ENCODE measurements at regions not wholly inside any gene's neighbourhood (a gene's known extent, or its start where the extent isn't known, plus 50 kb on each side); places are given as distances from the start of the nearest gene placed in this dataset.

- no peak overlapping the region for H3K4me3 ChIP-seq (ENCODE audit: low read depth, low read length)
- TF ChIP-seq MYC (IDR thresholded peaks at IDR 0.05; ENCODE audit: low read depth, low read length) = no peak
- no peak for TF ChIP-seq POLR2A (IDR thresholded peaks at IDR 0.05; ENCODE audit: extremely low read depth, insufficient read length)
- no peak for TF ChIP-seq CTCF (IDR thresholded peaks at IDR 0.05; ENCODE audit: low read depth, low read length)
- TF ChIP-seq, protein P1, sequence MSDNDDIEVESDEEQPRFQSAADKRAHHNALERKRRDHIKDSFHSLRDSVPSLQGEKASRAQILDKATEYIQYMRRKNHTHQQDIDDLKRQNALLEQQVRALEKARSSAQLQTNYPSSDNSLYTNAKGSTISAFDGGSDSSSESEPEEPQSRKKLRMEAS (IDR thresholded peaks at IDR 0.05; ENCODE audit: low read depth, low read length) = no peak
- no peak for DNase-seq (ENCODE audit: low read depth)
Measured at GRCh38 chr9:80509358-80509757, 937.6 kb downstream of the TLE4 start.

GRCh38 chr9:80507611-80508010, 935.8 kb downstream of the TLE4 start:
- no peak for DNase-seq (ENCODE audit: low read depth)
- H3K4me3 ChIP-seq (ENCODE audit: low read depth, low read length) = no peak overlapping the region
- TF ChIP-seq CTCF (IDR thresholded peaks at IDR 0.05; ENCODE audit: low read depth, low read length) (no peak), POLR2A (IDR thresholded peaks at IDR 0.05; ENCODE audit: extremely low read depth, insufficient read length) (no peak), MYC (IDR thresholded peaks at IDR 0.05; ENCODE audit: low read depth, low read length) (no peak)
- TF ChIP-seq, protein P1 (IDR thresholded peaks at IDR 0.05; ENCODE audit: low read depth, low read length) = no peak

DNA sequence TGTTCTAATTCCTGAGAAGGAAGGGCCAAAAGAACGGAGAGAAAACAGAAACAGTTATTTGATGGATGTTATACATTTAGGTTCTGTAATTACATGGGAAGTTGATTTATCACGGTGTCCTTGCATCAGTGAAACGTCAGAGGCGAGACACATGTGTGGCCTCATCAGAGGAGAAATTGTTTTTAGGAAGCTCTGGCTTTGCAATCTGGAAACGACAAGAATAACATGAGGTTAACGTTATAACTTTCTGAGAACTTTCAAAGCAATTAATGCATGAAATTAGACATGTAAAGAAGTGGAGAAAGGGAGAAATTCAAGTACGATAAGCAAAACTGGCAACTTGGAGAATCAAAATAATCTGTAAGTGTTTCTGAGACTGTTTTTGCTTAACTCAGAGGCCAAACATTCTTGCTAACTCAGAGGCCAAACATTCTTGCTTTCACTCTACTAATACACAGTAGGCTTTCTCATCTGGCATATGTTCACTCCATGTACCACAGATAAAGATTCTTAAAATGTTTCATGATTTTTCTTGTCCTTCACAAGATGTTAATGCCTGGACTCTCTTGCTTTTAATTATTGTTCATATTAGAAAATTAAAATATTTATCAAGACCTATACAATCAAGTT, 933.0 kb downstream of the TLE4 start:
- no peak for DNase-seq (ENCODE audit: low read depth)
- H3K4me3 ChIP-seq (ENCODE audit: low read depth, low read length) = no peak overlapping the region
- TF ChIP-seq, protein P1 (IDR thresholded peaks at IDR 0.05; ENCODE audit: low read depth, low read length) = no peak
- TF ChIP-seq MYC (IDR thresholded peaks at IDR 0.05; ENCODE audit: low read depth, low read length) (no peak), CTCF (IDR thresholded peaks at IDR 0.05; ENCODE audit: low read depth, low read length) (no peak)

- TF ChIP-seq, protein P1 (IDR thresholded peaks at IDR 0.05; ENCODE audit: low read depth, low read length) = no peak
- TF ChIP-seq POLR2A (IDR thresholded peaks at IDR 0.05; ENCODE audit: extremely low read depth, insufficient read length) = no peak
- no peak for TF ChIP-seq MYC (IDR thresholded peaks at IDR 0.05; ENCODE audit: low read depth, low read length)
- no peak for TF ChIP-seq CTCF (IDR thresholded peaks at IDR 0.05; ENCODE audit: low read depth, low read length)
- no peak overlapping the region for H3K4me3 ChIP-seq (ENCODE audit: low read depth, low read length)
- no peak for DNase-seq (ENCODE audit: low read depth)
Measured at GRCh38 chr9:80503671-80504281, 932.0 kb downstream of the TLE4 start.

DNA sequence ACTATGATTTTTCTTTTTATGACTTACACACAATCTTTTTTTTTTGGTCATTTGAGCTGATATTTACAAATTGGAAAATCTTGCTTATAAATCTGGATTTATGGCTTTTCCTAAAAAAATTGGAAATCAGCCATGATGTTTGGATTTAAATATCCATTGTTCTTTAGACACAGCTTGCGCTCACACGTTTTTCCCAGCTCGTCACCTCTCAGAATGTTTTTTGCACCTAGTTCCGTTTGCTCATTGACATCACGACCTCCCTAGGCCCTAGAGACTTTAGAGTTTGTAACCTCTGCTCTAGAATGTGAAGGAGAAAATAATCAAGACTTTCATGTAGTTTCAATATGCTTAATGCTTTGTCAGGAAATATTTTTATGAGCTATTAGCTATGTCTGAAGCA, 930.5 kb downstream of the TLE4 start:
- no peak for DNase-seq (ENCODE audit: low read depth)
- H3K4me3 ChIP-seq (ENCODE audit: low read depth, low read length) = no peak overlapping the region
- no peak for TF ChIP-seq CTCF (IDR thresholded peaks at IDR 0.05; ENCODE audit: low read depth, low read length)
- no peak for TF ChIP-seq MYC (IDR thresholded peaks at IDR 0.05; ENCODE audit: low read depth, low read length)
- TF ChIP-seq, protein P1 (IDR thresholded peaks at IDR 0.05; ENCODE audit: low read depth, low read length) = no peak
- no peak for TF ChIP-seq POLR2A (IDR thresholded peaks at IDR 0.05; ENCODE audit: extremely low read depth, insufficient read length)
